A673 (cell line): ENCODE measurements at regions not wholly inside any gene's neighbourhood (a gene's known extent, or its start where the extent isn't known, plus 50 kb on each side); places are given as distances from the start of the nearest gene placed in this dataset.

Experiments used
- CTCF ChIP-seq: fragments of 300-800, 200-600 bp; sonication (generic); conservative IDR thresholded peaks from 2 replicates; pipeline ENCODE4 v1.5.1; 2017; ENCODE audit warnings: low read depth, mild to moderate bottlenecking, antibody characterized with exemption, low read length, moderate library complexity, mixed read lengths
- EZH2 ChIP-seq: fragments of 200-600 bp; sonication (generic); IDR thresholded peaks from 2 replicates; pipeline ENCODE4 v1.6.1; 2017; ENCODE audit warnings: borderline replicate concordance, low read depth, mild to moderate bottlenecking, mixed read lengths, antibody characterized with exemption, low read length; ENCODE audit not compliant: poor library complexity, severe bottlenecking

GRCh38 chr3:193844472-193844871 lies 251.5 kb downstream of the OPA1 start:
- TF ChIP-seq CTCF (no peak), EZH2 (no peak)
